H9 (cell line): ENCODE measurements at regions not wholly inside any gene's neighbourhood (a gene's known extent, or its start where the extent isn't known, plus 50 kb on each side); places are given as distances from the start of the nearest gene placed in this dataset.

Experiments used
- DNase-seq: peaks from one replicate; pipeline ENCODE4 v3.0.0-alpha.2; 2017
- H2AFZ ChIP-seq: one replicate; pipeline ENCODE4 v1.6.1; 2013; ENCODE audit warnings: mild to moderate bottlenecking, low read length, control low read depth, moderate library complexity
- H2AK5ac ChIP-seq: 2 replicates; pipeline ENCODE4 v1.6.1; 2013; ENCODE audit warnings: low read length, control low read depth, mixed read lengths; ENCODE audit not compliant: insufficient read length
- H2BK120ac ChIP-seq: one replicate; pipeline ENCODE4 v1.6.1; 2013; ENCODE audit warnings: low read depth, mild to moderate bottlenecking, low read length, control low read depth, inconsistent platforms; ENCODE audit not compliant: poor library complexity, severe bottlenecking
- H2BK12ac ChIP-seq: 2 replicates; pipeline ENCODE4 v1.6.1; 2013; ENCODE audit warnings: low read length, control low read depth, mixed read lengths, low read depth; ENCODE audit not compliant: insufficient read length
- H2BK15ac ChIP-seq: 2 replicates; pipeline ENCODE4 v1.6.1; 2013; ENCODE audit warnings: low read depth, low read length, control low read depth
- H2BK20ac ChIP-seq: one replicate; pipeline ENCODE4 v1.6.1; 2013; ENCODE audit warnings: low read depth, mild to moderate bottlenecking, low read length, control low read depth, inconsistent platforms; ENCODE audit not compliant: poor library complexity, severe bottlenecking
- H2BK5ac ChIP-seq: 2 replicates; pipeline ENCODE4 v1.6.1; 2013; ENCODE audit warnings: low read length, control low read depth, mixed read lengths; ENCODE audit not compliant: insufficient read length
- H3K14ac ChIP-seq: 2 replicates; pipeline ENCODE4 v1.6.1; 2013; ENCODE audit warnings: low read length, control low read depth; ENCODE audit not compliant: insufficient read depth
- H3K18ac ChIP-seq: 2 replicates; pipeline ENCODE4 v1.6.1; 2013; ENCODE audit warnings: low read depth, mild to moderate bottlenecking, mixed read lengths, low read length, control low read depth; ENCODE audit not compliant: insufficient read length
- H3K23ac ChIP-seq: 2 replicates; pipeline ENCODE4 v1.6.1; 2013; ENCODE audit warnings: low read length, control low read depth, mixed read lengths, low read depth; ENCODE audit not compliant: insufficient read length
- H3K23me2 ChIP-seq: 2 replicates; pipeline ENCODE4 v1.6.1; 2013; ENCODE audit warnings: low read depth, mild to moderate bottlenecking, mixed read lengths, low read length, control low read depth; ENCODE audit not compliant: insufficient read length, poor library complexity, severe bottlenecking
- H3K27ac ChIP-seq: 2 replicates; pipeline ENCODE4 v1.5.1; 2013; ENCODE audit warnings: low read length, control low read depth, mixed read lengths, low read depth; ENCODE audit not compliant: insufficient read length
- H3K27me3 ChIP-seq: 2 replicates; pipeline ENCODE4 v1.6.1; 2013; ENCODE audit warnings: low read length, control low read depth, inconsistent platforms; ENCODE audit not compliant: insufficient read depth
- H3K4ac ChIP-seq: 2 replicates; pipeline ENCODE4 v1.6.1; 2013; ENCODE audit warnings: low read depth, mild to moderate bottlenecking, control low read depth, inconsistent platforms, low read length, moderate library complexity
- H3K4me1 ChIP-seq: 2 replicates; pipeline ENCODE4 v1.6.1; 2013; ENCODE audit warnings: low read length, control low read depth, inconsistent platforms; ENCODE audit not compliant: insufficient read depth
- H3K4me2 ChIP-seq: 2 replicates; pipeline ENCODE4 v1.6.1; 2013; ENCODE audit warnings: low read length, control low read depth, mixed read lengths; ENCODE audit not compliant: insufficient read length, insufficient read depth
- H3K56ac ChIP-seq: 2 replicates; pipeline ENCODE4 v1.6.1; 2013; ENCODE audit warnings: low read depth, mild to moderate bottlenecking, mixed read lengths, low read length, control low read depth; ENCODE audit not compliant: insufficient read length
- H3K79me1 ChIP-seq: 2 replicates; pipeline ENCODE4 v1.6.1; 2013; ENCODE audit warnings: low read depth, mild to moderate bottlenecking, moderate library complexity, low read length, control low read depth, inconsistent platforms; ENCODE audit not compliant: insufficient read depth, poor library complexity, severe bottlenecking
- H3K79me2 ChIP-seq: 2 replicates; pipeline ENCODE4 v1.6.1; 2013; ENCODE audit warnings: low read length, control low read depth, inconsistent platforms; ENCODE audit not compliant: insufficient read depth
- H3K9ac ChIP-seq: 2 replicates; pipeline ENCODE4 v1.6.1; 2013; ENCODE audit warnings: low read length, control low read depth, mixed read lengths; ENCODE audit not compliant: insufficient read length; ENCODE audit errors: extremely low read depth
- H3K9me3 ChIP-seq: one replicate; pipeline ENCODE4 v1.6.1; 2013; ENCODE audit warnings: low read depth, low read length, inconsistent platforms; ENCODE audit not compliant: control insufficient read depth
- H3T11ph ChIP-seq: one replicate; pipeline ENCODE4 v1.6.1; 2013; ENCODE audit warnings: mild to moderate bottlenecking, low read length, control low read depth, inconsistent platforms
- H4K20me1 ChIP-seq: one replicate; pipeline ENCODE4 v1.6.1; 2013; ENCODE audit not compliant: control insufficient read depth, insufficient read length, insufficient read depth
- H4K5ac ChIP-seq: 2 replicates; pipeline ENCODE4 v1.6.1; 2013; ENCODE audit warnings: low read depth, mild to moderate bottlenecking, mixed read lengths, low read length, control low read depth; ENCODE audit not compliant: insufficient read length
- H4K8ac ChIP-seq: replicated peaks from 2 replicates; pipeline ENCODE4 v1.6.1; 2013; ENCODE audit warnings: low read length, control low read depth, mixed read lengths, low read depth; ENCODE audit not compliant: insufficient read length
- H4K91ac ChIP-seq: 2 replicates; pipeline ENCODE4 v1.6.1; 2013; ENCODE audit warnings: low read depth, mild to moderate bottlenecking, moderate library complexity, mixed read lengths, low read length, control low read depth; ENCODE audit not compliant: insufficient read length
- H3K27ac Mint-ChIP-seq, 3 experiments: 2 replicates in 2 of 3; 3 replicates in 1 of 3; pipeline ENCODE4 v1.8.0; 2020 to 2021; ENCODE audit warnings: mixed read lengths in 3 of 3, mild to moderate bottlenecking in 1 of 3, moderate library complexity in 1 of 3
- H3K27me3 Mint-ChIP-seq: 2 replicates; pipeline ENCODE4 v1.8.0; 2021; ENCODE audit warnings: low read depth, mild to moderate bottlenecking, moderate library complexity, mixed read lengths
- H3K36me3 Mint-ChIP-seq, 3 experiments: 2 replicates in 2 of 3; 3 replicates in 1 of 3; pipeline ENCODE4 v1.8.0; 2020 to 2021; ENCODE audit warnings: low read depth in 3 of 3, mixed read lengths in 3 of 3; ENCODE audit not compliant: insufficient read depth in 1 of 3
- H3K4me1 Mint-ChIP-seq, 2 experiments: 2 replicates each; pipeline ENCODE4 v1.8.0; 2020; ENCODE audit warnings: mixed read lengths in 2 of 2
- H3K4me3 Mint-ChIP-seq, 2 experiments: 2 replicates in 1 of 2; 3 replicates in 1 of 2; pipeline ENCODE4 v1.8.0; 2020 to 2021; ENCODE audit warnings: mild to moderate bottlenecking in 2 of 2, mixed read lengths in 2 of 2, moderate library complexity in 1 of 2
- H3K9me3 Mint-ChIP-seq, 2 experiments: 2 replicates in 1 of 2; 3 replicates in 1 of 2; pipeline ENCODE4 v1.8.0; 2020; ENCODE audit warnings: mild to moderate bottlenecking in 2 of 2, mixed read lengths in 2 of 2, moderate library complexity in 1 of 2
- CTCF ChIP-seq: fragments of 200-600 bp; sonication (generic); conservative IDR thresholded peaks from 3 replicates; pipeline ENCODE4 v1.8.0; 2021; ENCODE audit warnings: antibody characterized with exemption, mild to moderate bottlenecking
- WGBS: extraction: QIAGEN DNeasy Blood & Tissue Kit; methylation state at CpG from one replicate; pipeline ENCODE4 v1.1.7; 2013; ENCODE audit warnings: missing lambda C conversion rate, low lambda C conversion rate, mixed read lengths; ENCODE audit not compliant: insufficient read length; ENCODE audit errors: extremely low coverage; 5-methylcytosine and 5-hydroxymethylcytosine counted together

GRCh38 chr3:6089780-6090179 lies 771.1 kb upstream of the GRM7 start:
- H3K9me3 Mint-ChIP-seq, result no peaks in the 10 kb centered on the region
- no peak overlapping the region for H3K18ac ChIP-seq

More at GRCh38 chr3:6089780-6090179, 771.1 kb upstream of the GRM7 start:
- no peak overlapping the region for H3K14ac ChIP-seq
- H3K27me3 ChIP-seq, result no peaks in the 10 kb centered on the region
- no peak overlapping the region for H4K8ac ChIP-seq
- no peak overlapping the region for H3K4ac ChIP-seq
- H2AFZ ChIP-seq, result no peak overlapping the region
- no peak overlapping the region for H4K5ac ChIP-seq
- no peaks in the 10 kb centered on the region for H3K23me2 ChIP-seq
- Mint-ChIP-seq H3K4me3 (no peak overlapping the region), H3K4me1 (no peaks in the 10 kb centered on the region), H3K36me3 (no peaks in the 10 kb centered on the region), H3K27me3 (no peaks in the 10 kb centered on the region), H3K27ac (no peak overlapping the region)
- no peaks in the 10 kb centered on the region for H3K79me2 ChIP-seq
- H3K9ac ChIP-seq, result no peak overlapping the region
- H3K56ac ChIP-seq, result no peak overlapping the region
- no peaks in the 10 kb centered on the region for H3K79me1 ChIP-seq
- H2BK5ac ChIP-seq, result no peak overlapping the region
- no peak for TF ChIP-seq CTCF
- H2BK15ac ChIP-seq, result no peak overlapping the region
- no peaks in the 10 kb centered on the region for H3K9me3 ChIP-seq
- H3K23ac ChIP-seq, result no peak overlapping the region
- H2BK120ac ChIP-seq, result no peak overlapping the region
- no peak overlapping the region for H3T11ph ChIP-seq
- H2BK12ac ChIP-seq, result no peak overlapping the region
- no peak overlapping the region for H3K4me2 ChIP-seq
- no peaks in the 10 kb centered on the region for H4K20me1 ChIP-seq
- no peak overlapping the region for H3K27ac ChIP-seq
- H4K91ac ChIP-seq, result no peak overlapping the region
- DNase-seq, result no peak
- WGBS, result no CpG with 5 or more reads among the region's 5 CpGs
- H2AK5ac ChIP-seq, result no peak overlapping the region
- no peaks in the 10 kb centered on the region for H3K4me1 ChIP-seq
- no peak overlapping the region for H2BK20ac ChIP-seq
